ENCODE measurements at regions not wholly inside any gene's neighbourhood (a gene's known extent, or its start where the extent isn't known, plus 50 kb on each side); places are given as distances from the start of the nearest gene placed in this dataset.

DNA sequence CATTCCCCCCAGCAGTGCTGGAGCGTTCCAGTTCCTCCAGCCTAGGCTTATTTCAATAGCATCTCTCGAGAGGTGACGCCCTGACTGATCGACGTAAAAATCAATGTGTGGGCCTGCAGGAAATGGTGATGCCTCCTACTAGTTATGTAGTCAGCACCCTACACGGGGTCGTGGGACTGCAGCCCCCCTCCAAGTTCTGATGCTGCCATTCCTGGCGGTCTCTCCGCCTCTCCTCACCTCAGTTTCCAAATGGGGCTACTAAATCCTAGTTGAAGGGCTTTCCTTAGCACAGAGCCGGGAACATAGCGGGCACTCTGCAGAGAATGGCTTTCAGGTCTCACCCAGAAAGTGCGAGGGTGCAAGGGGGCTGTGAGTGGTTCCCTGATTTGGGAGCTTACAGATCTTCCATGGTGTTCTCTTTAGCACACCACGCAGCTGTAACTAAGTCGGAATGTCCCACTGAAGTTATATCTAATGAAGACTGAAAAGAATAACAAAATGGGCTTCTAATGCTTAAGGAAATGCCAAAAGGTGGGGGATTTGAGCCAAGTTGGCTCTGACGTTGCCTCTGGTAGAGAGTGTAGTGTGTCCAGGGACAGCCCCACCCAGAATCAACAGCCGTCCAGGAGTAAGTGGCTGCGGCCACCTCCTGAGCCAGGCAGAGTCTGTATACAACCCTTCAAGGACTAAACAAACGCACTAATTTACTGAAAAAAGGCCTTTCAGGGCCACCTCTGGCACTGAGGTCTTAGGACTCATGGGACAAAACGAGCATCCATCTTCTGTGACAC lies 299.7 kb upstream of the FOXF1 start:
- no peaks in the 10 kb centered on the region for H3K4me1 Mint-ChIP-seq (ENCODE audit: low read depth, unreplicated experiment)
- H3K4me1 ChIP-seq = no peaks in the 10 kb centered on the region
- no peaks in the 10 kb centered on the region for H3K36me3 Mint-ChIP-seq (ENCODE audit: insufficient read depth, unreplicated experiment)
- TF ChIP-seq, protein P1, sequence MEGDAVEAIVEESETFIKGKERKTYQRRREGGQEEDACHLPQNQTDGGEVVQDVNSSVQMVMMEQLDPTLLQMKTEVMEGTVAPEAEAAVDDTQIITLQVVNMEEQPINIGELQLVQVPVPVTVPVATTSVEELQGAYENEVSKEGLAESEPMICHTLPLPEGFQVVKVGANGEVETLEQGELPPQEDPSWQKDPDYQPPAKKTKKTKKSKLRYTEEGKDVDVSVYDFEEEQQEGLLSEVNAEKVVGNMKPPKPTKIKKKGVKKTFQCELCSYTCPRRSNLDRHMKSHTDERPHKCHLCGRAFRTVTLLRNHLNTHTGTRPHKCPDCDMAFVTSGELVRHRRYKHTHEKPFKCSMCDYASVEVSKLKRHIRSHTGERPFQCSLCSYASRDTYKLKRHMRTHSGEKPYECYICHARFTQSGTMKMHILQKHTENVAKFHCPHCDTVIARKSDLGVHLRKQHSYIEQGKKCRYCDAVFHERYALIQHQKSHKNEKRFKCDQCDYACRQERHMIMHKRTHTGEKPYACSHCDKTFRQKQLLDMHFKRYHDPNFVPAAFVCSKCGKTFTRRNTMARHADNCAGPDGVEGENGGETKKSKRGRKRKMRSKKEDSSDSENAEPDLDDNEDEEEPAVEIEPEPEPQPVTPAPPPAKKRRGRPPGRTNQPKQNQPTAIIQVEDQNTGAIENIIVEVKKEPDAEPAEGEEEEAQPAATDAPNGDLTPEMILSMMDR (IDR thresholded peaks at IDR 0.05; ENCODE audit: insufficient read depth in 1 of 2, low read depth in 1 of 2, low read length in 1 of 2, severe bottlenecking in 1 of 2, unreplicated experiment in 1 of 2) = no peak
- H3K27ac Mint-ChIP-seq (ENCODE audit: unreplicated experiment) = no peak overlapping the region
- ChIA-PET CTCF (no interaction called here), POLR2A (no interaction called here)
- peaks cover 4% of the 10 kb centered on the region; the same call in 1 of the 2 replicates for H3K9me3 ChIP-seq
- BruUV-seq (replicated peaks) = no TSS peak
- no peaks in the 10 kb centered on the region for H3K36me3 ChIP-seq (ENCODE audit: control insufficient read depth, insufficient read depth, low read length)
- peaks cover 13% of the 10 kb centered on the region for H3K9me3 Mint-ChIP-seq (ENCODE audit: unreplicated experiment)
- H3K27me3 ChIP-seq (replicated peaks; ENCODE audit: control insufficient read depth, insufficient read depth, low read length) = no peaks in the 10 kb centered on the region
- peaks cover 3% of the 10 kb centered on the region for H3K27me3 Mint-ChIP-seq (ENCODE audit: insufficient read depth, unreplicated experiment)
- intact Hi-C loops (cut with micrococcal nuclease; ENCODE audit: unreplicated experiment) = no loop called here
- no peak for DNase-seq
- no peak overlapping the region for H3K4me3 ChIP-seq (ENCODE audit: low read depth, low read length)
- no peak overlapping the region for H3K4me3 Mint-ChIP-seq (ENCODE audit: unreplicated experiment)

DNA sequence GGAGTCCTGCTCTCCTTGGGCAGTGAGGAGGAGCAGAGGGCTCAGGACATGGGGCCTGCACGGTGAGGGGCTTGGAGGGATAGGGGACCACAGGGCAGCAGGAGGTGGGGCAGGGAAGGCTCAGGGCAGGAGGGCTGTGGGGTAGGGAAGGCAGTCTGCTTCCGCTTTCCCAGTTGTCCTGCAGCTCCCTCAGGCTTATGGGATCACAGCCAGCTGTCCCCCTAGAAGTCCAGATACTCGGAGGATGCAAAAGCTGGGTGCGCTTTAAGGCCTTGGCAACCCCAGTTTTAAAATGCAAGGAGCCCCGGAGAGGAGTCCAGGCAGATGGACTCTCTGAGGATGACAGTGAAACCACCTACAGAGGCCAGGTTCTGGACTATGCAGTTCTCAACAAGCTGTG lies 299.1 kb upstream of the FOXF1 start:
- H3K4me1 Mint-ChIP-seq (ENCODE audit: low read depth, unreplicated experiment) = no peaks in the 10 kb centered on the region
- Histone ChIP-seq H3K36me3 (ENCODE audit: control insufficient read depth, insufficient read depth, low read length) (no peaks in the 10 kb centered on the region), H3K9me3 (peaks cover 4% of the 10 kb centered on the region; the same call in 1 of the 2 replicates), H3K27me3 (replicated peaks; ENCODE audit: control insufficient read depth, insufficient read depth, low read length) (no peaks in the 10 kb centered on the region), H3K4me1 (no peaks in the 10 kb centered on the region), H3K4me3 (ENCODE audit: low read depth, low read length) (no peak overlapping the region)
- no peak overlapping the region for H3K4me3 Mint-ChIP-seq (ENCODE audit: unreplicated experiment)
- TF ChIP-seq, protein P1 (IDR thresholded peaks at IDR 0.05; ENCODE audit: insufficient read depth in 1 of 2, low read depth in 1 of 2, low read length in 1 of 2, severe bottlenecking in 1 of 2, unreplicated experiment in 1 of 2) = no peak
- intact Hi-C loops (cut with micrococcal nuclease; ENCODE audit: unreplicated experiment) = no loop called here
- CTCF ChIA-PET = no interaction called here
- peaks cover 13% of the 10 kb centered on the region for H3K9me3 Mint-ChIP-seq (ENCODE audit: unreplicated experiment)
- H3K27me3 Mint-ChIP-seq (ENCODE audit: insufficient read depth, unreplicated experiment) = peaks cover 3% of the 10 kb centered on the region
- POLR2A ChIA-PET = no interaction called here
- BruUV-seq (replicated peaks) = no TSS peak
- H3K36me3 Mint-ChIP-seq (ENCODE audit: insufficient read depth, unreplicated experiment) = no peaks in the 10 kb centered on the region
- no peak overlapping the region for H3K27ac Mint-ChIP-seq (ENCODE audit: unreplicated experiment)
- no peak for DNase-seq

DNA sequence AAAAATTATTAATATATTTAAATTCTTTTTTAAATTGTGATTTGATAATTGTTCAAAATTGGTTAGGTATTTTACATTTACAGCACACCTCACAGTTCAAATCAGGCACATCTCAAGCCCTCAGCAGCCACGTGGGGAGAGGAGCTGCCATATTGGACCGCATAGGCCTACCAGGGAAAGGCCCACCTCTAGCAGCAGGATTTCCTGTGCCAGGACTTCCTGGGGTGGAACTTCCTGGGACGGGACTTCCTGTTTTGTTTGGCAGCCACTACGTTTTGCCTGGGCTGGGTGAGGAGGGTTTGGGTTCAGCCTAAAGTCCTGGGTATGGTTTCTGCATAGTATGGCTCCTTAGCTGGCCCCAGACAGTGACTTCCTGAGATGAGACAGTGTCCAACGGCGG lies 298.5 kb upstream of the FOXF1 start:
- no peaks in the 10 kb centered on the region for H3K4me1 ChIP-seq
- H3K27me3 ChIP-seq (replicated peaks; ENCODE audit: control insufficient read depth, insufficient read depth, low read length) = no peaks in the 10 kb centered on the region
- intact Hi-C loops (cut with micrococcal nuclease; ENCODE audit: unreplicated experiment) = no loop called here
- H3K27me3 Mint-ChIP-seq (ENCODE audit: insufficient read depth, unreplicated experiment) = peaks cover 3% of the 10 kb centered on the region
- H3K4me3 Mint-ChIP-seq (ENCODE audit: unreplicated experiment) = no peak overlapping the region
- TF ChIP-seq, protein P1 (IDR thresholded peaks at IDR 0.05; ENCODE audit: insufficient read depth in 1 of 2, low read depth in 1 of 2, low read length in 1 of 2, severe bottlenecking in 1 of 2, unreplicated experiment in 1 of 2) = no peak
- no TSS peak for BruUV-seq (replicated peaks)
- no peak overlapping the region for H3K27ac Mint-ChIP-seq (ENCODE audit: unreplicated experiment)
- H3K9me3 Mint-ChIP-seq (ENCODE audit: unreplicated experiment) = peaks cover 13% of the 10 kb centered on the region
- ChIA-PET CTCF (no interaction called here), POLR2A (no interaction called here)
- DNase-seq = no peak
- peaks cover 4% of the 10 kb centered on the region; the same call in 1 of the 2 replicates for H3K9me3 ChIP-seq
- H3K4me1 Mint-ChIP-seq (ENCODE audit: low read depth, unreplicated experiment) = no peaks in the 10 kb centered on the region
- H3K4me3 ChIP-seq (ENCODE audit: low read depth, low read length) = no peak overlapping the region
- H3K36me3 Mint-ChIP-seq (ENCODE audit: insufficient read depth, unreplicated experiment) = no peaks in the 10 kb centered on the region
- no peaks in the 10 kb centered on the region for H3K36me3 ChIP-seq (ENCODE audit: control insufficient read depth, insufficient read depth, low read length)
